GM19324 (cell line): ENCODE measurements at regions not wholly inside any gene's neighbourhood (a gene's known extent, or its start where the extent isn't known, plus 50 kb on each side); places are given as distances from the start of the nearest gene placed in this dataset.
"Not testable (repeated sequence)": the region's sequence is repeated elsewhere in the genome, so short reads cannot be mapped to it uniquely, and the experiment has no call there.

Experiments
- ATAC-seq: cut with Tn5 transposase; IDR thresholded peaks from one replicate; pipeline ENCODE4 v1.9.1; 2021; ENCODE audit warnings: mild to moderate bottlenecking, moderate library complexity; ENCODE audit not compliant: unreplicated experiment, low FRiP score

GRCh38 chr4:138861135-138861534, 154.4 kb upstream of the NOCT start:
- ATAC-seq, result no peak

- not testable (repeated sequence) for ATAC-seq
Measured at GRCh38 chr4:138860357-138860756, 155.2 kb upstream of the NOCT start.

GRCh38 chr4:138859254-138859653, 156.3 kb upstream of the NOCT start:
- ATAC-seq, result no peak

- ATAC-seq, result no peak
Measured at GRCh38 chr4:138858419-138858818, 157.2 kb upstream of the NOCT start.

- ATAC-seq, result no peak
Measured at GRCh38 chr4:138857416-138857815, 158.2 kb upstream of the NOCT start.

GRCh38 chr4:138852681-138853080, 162.9 kb upstream of the NOCT start:
- no peak for ATAC-seq

- no peak for ATAC-seq
Measured at GRCh38 chr4:138851391-138852335, 163.9 kb upstream of the NOCT start.

- no peak for ATAC-seq
Measured at GRCh38 chr4:138845664-138846063, 169.9 kb upstream of the NOCT start.

- no peak for ATAC-seq
Measured at GRCh38 chr4:138845054-138845453, 170.5 kb upstream of the NOCT start.

GRCh38 chr4:138843616-138844015, 172.0 kb upstream of the NOCT start:
- no peak for ATAC-seq

- no peak for ATAC-seq
Measured at GRCh38 chr4:138841343-138841742, 174.2 kb upstream of the NOCT start.

- ATAC-seq, result no peak
Measured at GRCh38 chr4:138838251-138838650, 177.3 kb upstream of the NOCT start.

- ATAC-seq, result no peak
Measured at GRCh38 chr4:138835832-138836533, 179.6 kb upstream of the NOCT start.

GRCh38 chr4:138833974-138834373, 181.6 kb upstream of the NOCT start:
- ATAC-seq, result peak; percentile 43

- ATAC-seq, result no peak
Measured at GRCh38 chr4:138832563-138832962, 183.0 kb upstream of the NOCT start.

GRCh38 chr4:138831948-138832347, 183.6 kb upstream of the NOCT start:
- ATAC-seq, result no peak

GRCh38 chr4:138828926-138829325, 186.7 kb upstream of the NOCT start:
- no peak for ATAC-seq

- no peak for ATAC-seq
Measured at GRCh38 chr4:138826754-138827153, 188.8 kb upstream of the NOCT start.

- no peak for ATAC-seq
Measured at GRCh38 chr4:138826322-138826721, 189.3 kb upstream of the NOCT start.

- ATAC-seq, result no peak
Measured at GRCh38 chr4:138821331-138821730, 194.2 kb upstream of the NOCT start.

- no peak for ATAC-seq
Measured at GRCh38 chr4:138816875-138817274, 198.7 kb upstream of the NOCT start.

GRCh38 chr4:138815811-138816210, 199.8 kb upstream of the NOCT start:
- no peak for ATAC-seq
